ENCODE measurements at regions not wholly inside any gene's neighbourhood (a gene's known extent, or its start where the extent isn't known, plus 50 kb on each side); places are given as distances from the start of the nearest gene placed in this dataset.
"Not testable (repeated sequence)": the region's sequence is repeated elsewhere in the genome, so short reads cannot be mapped to it uniquely, and the experiment has no call there.

- DNase-seq = no peak
Measured at GRCh38 chr1:55544826-55545225, 329.7 kb upstream of the USP24 start.

- no peak for DNase-seq
Measured at GRCh38 chr1:55542901-55543504, 327.8 kb upstream of the USP24 start.

- no peak for DNase-seq
Measured at GRCh38 chr1:55541296-55541695, 326.1 kb upstream of the USP24 start.

GRCh38 chr1:55539652-55540512, 324.7 kb upstream of the USP24 start:
- DNase-seq = no peak

- no peak for DNase-seq
Measured at GRCh38 chr1:55538428-55538827, 323.3 kb upstream of the USP24 start.

GRCh38 chr1:55536545-55536865, 321.3 kb upstream of the USP24 start:
- no peak for DNase-seq

GRCh38 chr1:55535724-55536544, 320.8 kb upstream of the USP24 start:
- no peak for DNase-seq

- peak; percentile 78 for DNase-seq
Measured at GRCh38 chr1:55534565-55535121, 319.5 kb upstream of the USP24 start.

DNA sequence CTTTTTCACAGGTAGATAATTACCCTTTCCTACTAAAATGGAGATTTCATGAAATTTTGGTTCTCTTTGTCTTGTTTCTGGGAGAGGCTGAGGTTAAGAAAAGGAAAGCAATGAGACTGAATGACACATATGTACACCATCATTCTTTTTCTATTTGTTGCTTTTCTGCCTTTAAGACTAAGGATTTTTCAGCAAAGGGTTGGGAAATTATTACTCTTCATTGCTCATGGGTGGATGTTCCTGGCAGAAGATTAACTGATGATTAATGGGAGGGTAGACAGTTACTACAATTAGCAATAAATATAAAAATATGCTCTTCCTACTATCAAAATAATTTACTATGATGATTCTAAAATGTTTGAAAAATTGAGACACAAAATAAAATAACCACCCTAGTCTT, 316.5 kb upstream of the USP24 start:
- DNase-seq = no peak

DNA sequence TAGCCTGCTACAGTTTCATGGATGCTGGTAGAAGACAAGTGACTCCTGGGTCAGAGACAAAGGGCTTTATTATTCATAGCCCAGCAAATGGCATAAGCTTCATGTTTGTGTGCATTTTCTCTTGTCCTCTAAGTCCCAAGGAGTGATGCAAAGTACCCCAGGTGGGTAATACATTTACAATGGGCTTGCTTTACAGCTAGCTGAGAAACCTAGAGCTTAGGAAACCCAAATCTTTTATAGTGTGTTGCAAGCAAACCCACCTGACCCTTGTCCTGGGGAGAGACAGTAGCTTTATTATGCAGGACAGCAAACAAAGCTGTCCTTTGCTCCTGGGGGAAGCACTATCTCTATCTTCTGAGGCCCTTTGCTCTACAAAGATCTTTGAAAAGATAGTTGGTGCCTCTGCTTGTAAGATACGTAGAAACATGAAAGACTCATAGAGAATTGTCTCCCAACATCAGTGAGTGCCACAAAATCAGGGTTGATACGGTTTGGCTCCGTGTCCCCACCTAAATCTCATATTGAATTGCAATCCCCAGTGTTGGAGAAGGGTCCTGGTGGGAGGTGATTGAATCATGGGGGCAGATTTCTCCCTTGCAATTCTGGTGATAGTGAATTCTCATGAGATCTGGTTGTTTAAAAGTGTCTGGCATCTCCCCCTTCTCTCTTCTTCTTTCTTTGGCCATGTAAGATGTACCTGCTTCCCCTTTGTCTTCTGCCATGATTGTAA, 315.8 kb upstream of the USP24 start:
- no peak for DNase-seq

GRCh38 chr1:55529017-55529416, 313.9 kb upstream of the USP24 start:
- no peak for DNase-seq

GRCh38 chr1:55527831-55528230, 312.7 kb upstream of the USP24 start:
- DNase-seq = no peak

- no peak for DNase-seq
Measured at GRCh38 chr1:55526716-55527115, 311.6 kb upstream of the USP24 start.

DNA sequence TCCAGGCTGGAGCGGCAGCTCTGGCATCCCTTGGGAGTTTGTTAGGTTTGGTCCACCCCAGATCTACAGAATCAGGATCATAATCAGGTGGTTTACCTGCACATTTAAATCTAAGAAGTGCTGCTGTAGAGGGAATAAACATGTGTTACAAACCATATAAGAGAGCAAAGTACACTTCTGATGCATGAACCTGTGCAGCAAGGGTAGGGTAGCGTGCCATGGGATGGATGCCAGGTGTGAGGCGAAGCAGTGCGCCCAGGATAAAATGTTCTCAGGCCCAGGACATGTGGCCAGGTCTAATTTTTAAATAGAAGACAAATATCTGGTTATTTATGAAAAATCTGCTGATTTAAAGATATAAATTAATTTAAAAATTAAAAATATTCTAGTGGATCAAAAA, 308.8 kb upstream of the USP24 start:
- DNase-seq = no peak

- no peak for DNase-seq
Measured at GRCh38 chr1:55522982-55523381, 307.8 kb upstream of the USP24 start.

- no peak for DNase-seq
Measured at GRCh38 chr1:55522353-55522903, 307.3 kb upstream of the USP24 start.

- no peak for DNase-seq
Measured at GRCh38 chr1:55520861-55521260, 305.7 kb upstream of the USP24 start.

DNA sequence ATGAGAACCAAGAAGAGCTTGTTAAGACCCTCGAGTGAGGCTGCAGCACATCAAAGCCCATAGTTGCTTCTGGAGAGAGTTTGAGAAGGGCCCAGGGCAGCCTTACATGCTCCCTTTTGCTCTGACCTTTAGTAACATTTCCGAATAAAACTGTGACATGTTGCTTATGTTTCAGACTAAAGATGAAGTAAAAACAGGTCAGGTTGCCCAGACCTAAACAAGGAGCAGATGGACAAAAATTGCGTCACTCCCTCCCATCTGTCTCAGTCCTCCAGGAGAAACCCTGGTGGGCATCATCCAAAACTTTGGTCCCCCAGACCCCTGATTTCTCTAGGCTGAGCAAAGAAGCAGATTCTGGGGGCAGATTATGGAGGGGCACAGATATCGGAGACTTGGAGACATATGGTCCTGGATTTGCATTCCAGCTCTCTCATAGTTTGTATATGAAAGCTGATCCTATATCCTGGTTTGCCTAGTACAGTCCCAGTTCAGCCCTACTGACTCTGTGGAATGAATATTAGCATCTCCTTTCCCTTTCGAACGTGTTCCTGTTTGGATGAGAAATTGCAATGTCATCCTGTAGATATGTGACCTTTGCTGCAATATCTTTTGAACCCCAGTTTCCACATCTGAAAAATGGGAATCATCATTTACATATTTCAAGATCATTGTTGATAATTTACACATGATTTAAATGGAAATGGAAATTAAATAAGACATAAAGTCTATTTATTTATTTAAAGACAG, 304.9 kb upstream of the USP24 start:
- DNase-seq = no peak

DNA sequence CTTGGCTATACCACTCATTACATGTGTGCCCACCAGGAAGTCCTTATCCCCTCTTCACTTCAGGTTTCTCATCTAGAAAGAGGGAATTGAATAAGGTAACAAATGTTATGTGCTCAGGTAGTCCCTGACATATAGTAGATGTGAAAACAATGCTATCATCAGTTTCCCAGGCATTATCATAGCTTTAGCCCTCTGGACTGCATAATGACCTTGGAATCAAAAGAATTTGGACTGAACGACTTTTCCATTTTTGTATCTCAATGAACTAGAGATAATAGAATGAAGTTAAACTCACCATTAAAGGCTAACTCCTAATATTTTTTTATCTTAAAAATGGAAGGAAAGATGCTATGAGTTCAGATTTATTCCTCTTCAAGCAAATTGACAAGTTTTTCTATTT, 304.1 kb upstream of the USP24 start:
- no peak for DNase-seq

DNA sequence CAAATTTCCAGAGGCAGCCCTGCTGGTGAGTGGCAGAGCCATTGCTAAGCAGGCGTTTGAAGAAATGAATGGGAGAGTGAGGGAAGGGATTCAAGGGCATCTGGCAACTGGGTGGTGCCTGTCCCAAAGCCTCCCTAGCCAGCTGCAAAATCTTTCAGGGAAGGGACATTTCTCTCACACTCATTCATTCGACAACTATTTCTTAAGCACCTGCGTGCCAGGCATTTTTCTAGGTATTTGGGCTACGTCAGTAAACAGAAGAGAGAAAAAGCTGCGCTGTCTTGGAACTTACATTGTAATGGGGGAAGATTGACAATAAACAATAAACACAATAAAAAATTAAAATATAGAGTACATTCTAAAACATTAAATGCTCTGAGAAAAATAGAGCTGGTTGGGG, 301.9 kb upstream of the USP24 start:
- no peak for DNase-seq

DNA sequence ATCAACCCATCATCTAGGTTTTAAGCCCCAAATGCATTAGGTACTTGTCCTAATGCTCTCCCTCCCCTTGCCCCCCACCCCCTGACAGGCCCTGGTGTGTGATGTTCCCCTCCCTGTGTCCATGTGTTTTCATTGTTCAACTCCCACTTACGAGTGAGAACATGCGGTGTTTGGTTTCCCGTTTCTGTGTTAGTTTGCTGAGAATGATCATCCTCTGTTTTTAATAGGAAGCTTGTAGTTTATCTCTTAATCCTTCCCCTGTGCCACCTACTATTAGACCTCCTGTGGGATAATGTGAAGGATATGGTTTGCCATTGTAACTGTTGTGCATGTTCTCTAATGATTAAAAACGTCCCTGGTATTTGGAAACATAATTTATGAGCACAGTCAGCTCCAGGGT, 299.4 kb upstream of the USP24 start:
- not testable (repeated sequence) for DNase-seq

GRCh38 chr1:55512466-55512865, 297.3 kb upstream of the USP24 start:
- DNase-seq = no peak

Data from NCI-H748 treated with DMSO at 0.1 percent for 48 hours (cell line).